SK-N-SH treated with all-trans-retinoic acid at 6 μM for 48 hours (cell line): ENCODE measurements at regions not wholly inside any gene's neighbourhood (a gene's known extent, or its start where the extent isn't known, plus 50 kb on each side); places are given as distances from the start of the nearest gene placed in this dataset.

Source experiments
- OSR1 ChIP-seq: fragments of 250-450 bp; sonication (Bioruptor Pico); IDR thresholded peaks from 2 replicates; pipeline ENCODE4 v1.8.0; 2022; ENCODE audit warnings: moderate library complexity, mild to moderate bottlenecking, inconsistent platforms
- RARB ChIP-seq: fragments of 250-450 bp; sonication (Bioruptor Pico); IDR thresholded peaks from 2 replicates; pipeline ENCODE4 v1.8.0; 2021; ENCODE audit warnings: mild to moderate bottlenecking, moderate library complexity
- ZFP3 ChIP-seq: fragments of 250-450 bp; sonication (Bioruptor Pico); IDR thresholded peaks from 2 replicates; pipeline ENCODE4 v1.5.0; 2020; ENCODE audit warnings: mild to moderate bottlenecking, moderate library complexity
- ZNF565 ChIP-seq: fragments of 450-650 bp; formaldehyde crosslinking; conservative IDR thresholded peaks from 2 replicates; pipeline ENCODE4 v1.5.0; 2020; ENCODE audit warnings: low read depth, mild to moderate bottlenecking, moderate library complexity
- ZNF8 ChIP-seq: fragments of 450-650 bp; formaldehyde crosslinking; IDR thresholded peaks from 2 replicates; pipeline ENCODE4 v1.5.0; 2020; ENCODE audit warnings: mild to moderate bottlenecking, moderate library complexity
- TF ChIP-seq, protein P1 (sequence below): fragments of 250-450 bp; sonication (Bioruptor Pico); IDR thresholded peaks from 2 replicates; pipeline ENCODE4 v1.8.0; 2020; ENCODE audit warnings: mild to moderate bottlenecking, moderate library complexity, borderline replicate concordance
- TF ChIP-seq, protein P2 (sequence below): fragments of 250-450 bp; sonication (Bioruptor Pico); IDR thresholded peaks from 2 replicates; pipeline ENCODE4 v1.5.0; 2020; ENCODE audit warnings: mild to moderate bottlenecking, moderate library complexity

DNA sequence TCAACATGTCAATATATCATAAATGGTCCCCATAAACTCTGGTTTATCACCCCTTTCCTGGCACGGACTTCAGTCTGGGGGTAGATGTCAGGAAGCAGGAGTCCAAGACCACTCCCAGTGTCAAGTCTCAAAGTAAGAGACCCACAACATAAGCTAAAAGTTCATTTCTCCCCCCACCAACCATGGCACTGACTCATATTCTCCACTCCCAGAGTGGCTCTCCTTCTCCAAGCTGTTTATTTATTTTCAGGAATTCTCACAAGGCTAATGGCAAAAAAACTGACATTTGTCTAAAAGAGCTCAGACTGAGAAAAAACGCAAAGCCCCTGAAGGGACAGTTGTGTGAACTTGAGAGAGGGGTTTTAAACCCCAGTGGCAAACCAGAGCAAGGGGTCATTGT is 217.0 kb downstream of the RAB28 start:
- no peak for TF ChIP-seq OSR1 (CRISPR knock-in tag)
- TF ChIP-seq ZNF565 (CRISPR knock-in tag), result no peak
- no peak for TF ChIP-seq ZFP3
- TF ChIP-seq, protein P1, sequence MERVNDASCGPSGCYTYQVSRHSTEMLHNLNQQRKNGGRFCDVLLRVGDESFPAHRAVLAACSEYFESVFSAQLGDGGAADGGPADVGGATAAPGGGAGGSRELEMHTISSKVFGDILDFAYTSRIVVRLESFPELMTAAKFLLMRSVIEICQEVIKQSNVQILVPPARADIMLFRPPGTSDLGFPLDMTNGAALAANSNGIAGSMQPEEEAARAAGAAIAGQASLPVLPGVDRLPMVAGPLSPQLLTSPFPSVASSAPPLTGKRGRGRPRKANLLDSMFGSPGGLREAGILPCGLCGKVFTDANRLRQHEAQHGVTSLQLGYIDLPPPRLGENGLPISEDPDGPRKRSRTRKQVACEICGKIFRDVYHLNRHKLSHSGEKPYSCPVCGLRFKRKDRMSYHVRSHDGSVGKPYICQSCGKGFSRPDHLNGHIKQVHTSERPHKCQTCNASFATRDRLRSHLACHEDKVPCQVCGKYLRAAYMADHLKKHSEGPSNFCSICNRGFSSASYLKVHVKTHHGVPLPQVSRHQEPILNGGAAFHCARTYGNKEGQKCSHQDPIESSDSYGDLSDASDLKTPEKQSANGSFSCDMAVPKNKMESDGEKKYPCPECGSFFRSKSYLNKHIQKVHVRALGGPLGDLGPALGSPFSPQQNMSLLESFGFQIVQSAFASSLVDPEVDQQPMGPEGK (CRISPR knock-in tag), result no peak
- TF ChIP-seq, protein P2, sequence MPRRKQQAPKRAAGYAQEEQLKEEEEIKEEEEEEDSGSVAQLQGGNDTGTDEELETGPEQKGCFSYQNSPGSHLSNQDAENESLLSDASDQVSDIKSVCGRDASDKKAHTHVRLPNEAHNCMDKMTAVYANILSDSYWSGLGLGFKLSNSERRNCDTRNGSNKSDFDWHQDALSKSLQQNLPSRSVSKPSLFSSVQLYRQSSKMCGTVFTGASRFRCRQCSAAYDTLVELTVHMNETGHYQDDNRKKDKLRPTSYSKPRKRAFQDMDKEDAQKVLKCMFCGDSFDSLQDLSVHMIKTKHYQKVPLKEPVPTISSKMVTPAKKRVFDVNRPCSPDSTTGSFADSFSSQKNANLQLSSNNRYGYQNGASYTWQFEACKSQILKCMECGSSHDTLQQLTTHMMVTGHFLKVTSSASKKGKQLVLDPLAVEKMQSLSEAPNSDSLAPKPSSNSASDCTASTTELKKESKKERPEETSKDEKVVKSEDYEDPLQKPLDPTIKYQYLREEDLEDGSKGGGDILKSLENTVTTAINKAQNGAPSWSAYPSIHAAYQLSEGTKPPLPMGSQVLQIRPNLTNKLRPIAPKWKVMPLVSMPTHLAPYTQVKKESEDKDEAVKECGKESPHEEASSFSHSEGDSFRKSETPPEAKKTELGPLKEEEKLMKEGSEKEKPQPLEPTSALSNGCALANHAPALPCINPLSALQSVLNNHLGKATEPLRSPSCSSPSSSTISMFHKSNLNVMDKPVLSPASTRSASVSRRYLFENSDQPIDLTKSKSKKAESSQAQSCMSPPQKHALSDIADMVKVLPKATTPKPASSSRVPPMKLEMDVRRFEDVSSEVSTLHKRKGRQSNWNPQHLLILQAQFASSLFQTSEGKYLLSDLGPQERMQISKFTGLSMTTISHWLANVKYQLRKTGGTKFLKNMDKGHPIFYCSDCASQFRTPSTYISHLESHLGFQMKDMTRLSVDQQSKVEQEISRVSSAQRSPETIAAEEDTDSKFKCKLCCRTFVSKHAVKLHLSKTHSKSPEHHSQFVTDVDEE (CRISPR knock-in tag), result no peak
- no peak for TF ChIP-seq ZNF8 (CRISPR knock-in tag)
- TF ChIP-seq RARB (CRISPR knock-in tag), result no peak
